ENCODE measurements at regions not wholly inside any gene's neighbourhood (a gene's known extent, or its start where the extent isn't known, plus 50 kb on each side); places are given as distances from the start of the nearest gene placed in this dataset.

DNA sequence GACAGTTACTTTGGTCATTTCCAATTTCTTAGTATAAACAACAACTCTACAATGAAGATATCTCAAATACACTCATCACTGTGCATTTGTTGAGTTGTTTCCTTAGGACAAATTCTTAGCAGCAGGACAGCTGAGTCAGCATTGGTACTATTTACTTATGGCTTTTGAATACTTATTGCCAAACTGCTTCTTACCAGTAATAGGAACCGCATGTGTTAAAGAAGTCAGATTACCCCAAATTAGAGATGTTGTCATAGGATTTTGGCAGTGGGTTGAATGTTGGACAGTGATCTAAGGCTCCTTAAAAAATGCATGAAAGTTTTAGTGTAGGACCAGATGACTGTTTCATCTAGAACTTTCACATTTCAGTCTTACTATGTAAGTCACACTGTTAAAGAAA is 280.1 kb upstream of the DMRT1 start:
- TF ChIP-seq GABPA (IDR thresholded peaks at IDR 0.05 in 1 of 2, conservative IDR thresholded peaks at IDR 0.05 in 1 of 2), result no peak
- TF ChIP-seq, protein P1, sequence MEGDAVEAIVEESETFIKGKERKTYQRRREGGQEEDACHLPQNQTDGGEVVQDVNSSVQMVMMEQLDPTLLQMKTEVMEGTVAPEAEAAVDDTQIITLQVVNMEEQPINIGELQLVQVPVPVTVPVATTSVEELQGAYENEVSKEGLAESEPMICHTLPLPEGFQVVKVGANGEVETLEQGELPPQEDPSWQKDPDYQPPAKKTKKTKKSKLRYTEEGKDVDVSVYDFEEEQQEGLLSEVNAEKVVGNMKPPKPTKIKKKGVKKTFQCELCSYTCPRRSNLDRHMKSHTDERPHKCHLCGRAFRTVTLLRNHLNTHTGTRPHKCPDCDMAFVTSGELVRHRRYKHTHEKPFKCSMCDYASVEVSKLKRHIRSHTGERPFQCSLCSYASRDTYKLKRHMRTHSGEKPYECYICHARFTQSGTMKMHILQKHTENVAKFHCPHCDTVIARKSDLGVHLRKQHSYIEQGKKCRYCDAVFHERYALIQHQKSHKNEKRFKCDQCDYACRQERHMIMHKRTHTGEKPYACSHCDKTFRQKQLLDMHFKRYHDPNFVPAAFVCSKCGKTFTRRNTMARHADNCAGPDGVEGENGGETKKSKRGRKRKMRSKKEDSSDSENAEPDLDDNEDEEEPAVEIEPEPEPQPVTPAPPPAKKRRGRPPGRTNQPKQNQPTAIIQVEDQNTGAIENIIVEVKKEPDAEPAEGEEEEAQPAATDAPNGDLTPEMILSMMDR (IDR thresholded peaks at IDR 0.05; ENCODE audit: low read depth, low read length, missing input control), result no peak
- no peak for TF ChIP-seq RXRA (IDR thresholded peaks at IDR 0.05)
- TF ChIP-seq YY1 (IDR thresholded peaks at IDR 0.05), result no peak
- no peak for TF ChIP-seq ATF3 (IDR thresholded peaks at IDR 0.05)
- no peak for TF ChIP-seq TAF1 (conservative IDR thresholded peaks at IDR 0.05)
